ENCODE measurements at regions not wholly inside any gene's neighbourhood (a gene's known extent, or its start where the extent isn't known, plus 50 kb on each side); places are given as distances from the start of the nearest gene placed in this dataset.

- Histone ChIP-seq H3K27me3 (ENCODE audit: insufficient read depth, insufficient read length) (no peaks in the 10 kb centered on the region), H3K4me3 (ENCODE audit: insufficient read length, low read depth) (no peak overlapping the region), H3K36me3 (ENCODE audit: insufficient read depth, insufficient read length, low read length) (no peaks in the 10 kb centered on the region), H3K9me3 (ENCODE audit: insufficient read depth, low read length) (no peaks in the 10 kb centered on the region), H3K9ac (ENCODE audit: insufficient read length, low read depth) (no peak overlapping the region), H3K4me1 (ENCODE audit: insufficient read depth, insufficient read length) (no peaks in the 10 kb centered on the region)
- TF ChIP-seq YY1 (IDR thresholded peaks at IDR 0.05; ENCODE audit: insufficient read depth, insufficient read length) (no peak), SUZ12 (IDR thresholded peaks at IDR 0.05; ENCODE audit: extremely low read depth, insufficient read depth, insufficient read length) (no peak), ZNF274 (IDR thresholded peaks at IDR 0.05; ENCODE audit: low read depth, low read length) (no peak)
- DNase-seq (ENCODE audit: low read depth, low spot score): no peak
Measured at GRCh38 chr18:40708726-40709125, 1246.3 kb upstream of the PIK3C3 start.

- H3K27me3 ChIP-seq (ENCODE audit: insufficient read depth, insufficient read length): no peaks in the 10 kb centered on the region
- no peaks in the 10 kb centered on the region for H3K9me3 ChIP-seq (ENCODE audit: insufficient read depth, low read length)
- H3K4me3 ChIP-seq (ENCODE audit: insufficient read length, low read depth): no peak overlapping the region
- H3K4me1 ChIP-seq (ENCODE audit: insufficient read depth, insufficient read length): no peaks in the 10 kb centered on the region
- no peak for DNase-seq (ENCODE audit: low read depth, low spot score)
- no peaks in the 10 kb centered on the region for H3K36me3 ChIP-seq (ENCODE audit: insufficient read depth, insufficient read length, low read length)
- TF ChIP-seq SUZ12 (IDR thresholded peaks at IDR 0.05; ENCODE audit: extremely low read depth, insufficient read depth, insufficient read length) (no peak), ZNF274 (IDR thresholded peaks at IDR 0.05; ENCODE audit: low read depth, low read length) (no peak), YY1 (IDR thresholded peaks at IDR 0.05; ENCODE audit: insufficient read depth, insufficient read length) (no peak)
- H3K9ac ChIP-seq (ENCODE audit: insufficient read length, low read depth): no peak overlapping the region
Measured at GRCh38 chr18:40707797-40708196, 1247.2 kb upstream of the PIK3C3 start.

- H3K9me3 ChIP-seq (ENCODE audit: insufficient read depth, low read length): peaks cover 16% of the 10 kb centered on the region; the same call in 1 of the 2 replicates
- H3K9ac ChIP-seq (ENCODE audit: insufficient read length, low read depth): no peak overlapping the region
- TF ChIP-seq SUZ12 (IDR thresholded peaks at IDR 0.05; ENCODE audit: extremely low read depth, insufficient read depth, insufficient read length) (no peak), ZNF274 (IDR thresholded peaks at IDR 0.05; ENCODE audit: low read depth, low read length) (no peak), YY1 (IDR thresholded peaks at IDR 0.05; ENCODE audit: insufficient read depth, insufficient read length) (no peak)
- no peak for DNase-seq (ENCODE audit: low read depth, low spot score)
- H3K4me1 ChIP-seq (ENCODE audit: insufficient read depth, insufficient read length): no peaks in the 10 kb centered on the region
- H3K36me3 ChIP-seq (ENCODE audit: insufficient read depth, insufficient read length, low read length): no peaks in the 10 kb centered on the region
- no peak overlapping the region for H3K4me3 ChIP-seq (ENCODE audit: insufficient read length, low read depth)
- H3K27me3 ChIP-seq (ENCODE audit: insufficient read depth, insufficient read length): no peaks in the 10 kb centered on the region
Measured at GRCh38 chr18:40698129-40698528, 1256.9 kb upstream of the PIK3C3 start.

- no peak for TF ChIP-seq YY1 (IDR thresholded peaks at IDR 0.05; ENCODE audit: insufficient read depth, insufficient read length)
- TF ChIP-seq SUZ12 (IDR thresholded peaks at IDR 0.05; ENCODE audit: extremely low read depth, insufficient read depth, insufficient read length): no peak
- TF ChIP-seq ZNF274 (IDR thresholded peaks at IDR 0.05; ENCODE audit: low read depth, low read length): no peak
- no peak overlapping the region for H3K4me3 ChIP-seq (ENCODE audit: insufficient read length, low read depth)
- no peak for DNase-seq (ENCODE audit: low read depth, low spot score)
- H3K4me1 ChIP-seq (ENCODE audit: insufficient read depth, insufficient read length): no peaks in the 10 kb centered on the region
- H3K9me3 ChIP-seq (ENCODE audit: insufficient read depth, low read length): peaks cover 16% of the 10 kb centered on the region; the same call in 1 of the 2 replicates
- no peaks in the 10 kb centered on the region for H3K27me3 ChIP-seq (ENCODE audit: insufficient read depth, insufficient read length)
- H3K9ac ChIP-seq (ENCODE audit: insufficient read length, low read depth): no peak overlapping the region
- H3K36me3 ChIP-seq (ENCODE audit: insufficient read depth, insufficient read length, low read length): no peaks in the 10 kb centered on the region
Measured at GRCh38 chr18:40695526-40695925, 1259.5 kb upstream of the PIK3C3 start.

- TF ChIP-seq SUZ12 (IDR thresholded peaks at IDR 0.05; ENCODE audit: extremely low read depth, insufficient read depth, insufficient read length): no peak
- no peak for TF ChIP-seq ZNF274 (IDR thresholded peaks at IDR 0.05; ENCODE audit: low read depth, low read length)
- TF ChIP-seq YY1 (IDR thresholded peaks at IDR 0.05; ENCODE audit: insufficient read depth, insufficient read length): no peak
- Histone ChIP-seq H3K36me3 (ENCODE audit: insufficient read depth, insufficient read length, low read length) (no peaks in the 10 kb centered on the region), H3K9ac (ENCODE audit: insufficient read length, low read depth) (no peak overlapping the region), H3K4me3 (ENCODE audit: insufficient read length, low read depth) (no peak overlapping the region), H3K4me1 (ENCODE audit: insufficient read depth, insufficient read length) (no peaks in the 10 kb centered on the region), H3K27me3 (ENCODE audit: insufficient read depth, insufficient read length) (no peaks in the 10 kb centered on the region), H3K9me3 (ENCODE audit: insufficient read depth, low read length) (peaks cover 5% of the 10 kb centered on the region; the same call in 1 of the 2 replicates)
- no peak for DNase-seq (ENCODE audit: low read depth, low spot score)
Measured at GRCh38 chr18:40692871-40693270, 1262.2 kb upstream of the PIK3C3 start.

GRCh38 chr18:40690062-40690461 lies 1265.0 kb upstream of the PIK3C3 start:
- TF ChIP-seq ZNF274 (IDR thresholded peaks at IDR 0.05; ENCODE audit: low read depth, low read length): no peak
- TF ChIP-seq YY1 (IDR thresholded peaks at IDR 0.05; ENCODE audit: insufficient read depth, insufficient read length): no peak
- TF ChIP-seq SUZ12 (IDR thresholded peaks at IDR 0.05; ENCODE audit: extremely low read depth, insufficient read depth, insufficient read length): no peak
- no peak for DNase-seq (ENCODE audit: low read depth, low spot score)
- no peaks in the 10 kb centered on the region for H3K4me1 ChIP-seq (ENCODE audit: insufficient read depth, insufficient read length)
- no peak overlapping the region for H3K4me3 ChIP-seq (ENCODE audit: insufficient read length, low read depth)
- no peaks in the 10 kb centered on the region for H3K36me3 ChIP-seq (ENCODE audit: insufficient read depth, insufficient read length, low read length)
- H3K27me3 ChIP-seq (ENCODE audit: insufficient read depth, insufficient read length): no peaks in the 10 kb centered on the region
- no peak overlapping the region for H3K9ac ChIP-seq (ENCODE audit: insufficient read length, low read depth)
- H3K9me3 ChIP-seq (ENCODE audit: insufficient read depth, low read length): no peaks in the 10 kb centered on the region; the same call in 1 of the 2 replicates

- H3K9me3 ChIP-seq (ENCODE audit: insufficient read depth, low read length): no peaks in the 10 kb centered on the region; the same call in 1 of the 2 replicates
- no peaks in the 10 kb centered on the region for H3K27me3 ChIP-seq (ENCODE audit: insufficient read depth, insufficient read length)
- H3K36me3 ChIP-seq (ENCODE audit: insufficient read depth, insufficient read length, low read length): no peaks in the 10 kb centered on the region
- no peak overlapping the region for H3K4me3 ChIP-seq (ENCODE audit: insufficient read length, low read depth)
- no peak for DNase-seq (ENCODE audit: low read depth, low spot score)
- no peaks in the 10 kb centered on the region for H3K4me1 ChIP-seq (ENCODE audit: insufficient read depth, insufficient read length)
- H3K9ac ChIP-seq (ENCODE audit: insufficient read length, low read depth): no peak overlapping the region
- TF ChIP-seq ZNF274 (IDR thresholded peaks at IDR 0.05; ENCODE audit: low read depth, low read length) (no peak), SUZ12 (IDR thresholded peaks at IDR 0.05; ENCODE audit: extremely low read depth, insufficient read depth, insufficient read length) (no peak), YY1 (IDR thresholded peaks at IDR 0.05; ENCODE audit: insufficient read depth, insufficient read length) (no peak)
Measured at GRCh38 chr18:40687399-40687798, 1267.6 kb upstream of the PIK3C3 start.

Measured in NT2/D1 (cell line).